ENCODE measurements at regions not wholly inside any gene's neighbourhood (a gene's known extent, or its start where the extent isn't known, plus 50 kb on each side); places are given as distances from the start of the nearest gene placed in this dataset.
"Not testable (repeated sequence)": the region's sequence is repeated elsewhere in the genome, so short reads cannot be mapped to it uniquely, and the experiment has no call there.

DNA sequence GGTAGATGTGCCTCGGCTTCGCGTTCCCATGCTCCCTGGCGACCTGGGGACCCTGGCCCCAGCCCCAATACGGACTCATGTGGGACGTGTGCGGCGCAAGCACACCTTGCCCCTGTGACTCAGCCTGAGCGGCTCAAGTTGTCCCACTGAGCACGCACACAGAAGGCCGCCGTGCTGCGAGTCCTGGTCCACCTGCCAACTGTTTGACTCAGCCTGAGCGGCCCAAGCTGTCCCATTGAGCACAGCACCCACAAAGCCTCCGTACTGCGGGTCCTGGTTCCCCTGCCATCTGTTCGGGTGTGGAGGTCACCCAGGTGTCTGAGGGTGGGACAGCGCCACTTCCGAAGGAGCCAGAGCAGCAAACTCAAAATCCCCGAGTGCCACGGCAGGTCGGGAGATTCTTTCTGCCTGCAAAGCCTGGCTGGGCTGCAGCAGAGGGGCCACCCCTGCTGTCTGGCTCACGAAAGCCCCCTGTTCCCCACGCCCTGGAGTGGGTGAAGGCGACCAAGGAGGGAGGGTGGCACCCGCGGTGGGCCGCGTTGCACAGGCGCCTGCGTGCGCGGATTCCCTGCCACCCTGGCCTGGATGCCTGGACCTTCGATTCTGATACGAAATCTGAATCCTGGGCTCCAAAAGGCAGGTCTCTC, 362.6 kb upstream of the DEFB115 start:
- not testable (repeated sequence) for H3K4me3 ChIP-seq (ENCODE audit: low read depth, low read length); H3K36me3 ChIP-seq (ENCODE audit: control insufficient read depth, insufficient read depth, low read length); DNase-seq (ENCODE audit: low read depth); FAIRE-seq; H3K27me3 ChIP-seq (ENCODE audit: control insufficient read depth, insufficient read depth, low read length)

GRCh38 chr20:30895354-30895711, 362.1 kb upstream of the DEFB115 start:
- not testable (repeated sequence) for H3K27me3 ChIP-seq (ENCODE audit: control insufficient read depth, insufficient read depth, low read length); H3K4me3 ChIP-seq (ENCODE audit: low read depth, low read length); DNase-seq (ENCODE audit: low read depth); H3K36me3 ChIP-seq (ENCODE audit: control insufficient read depth, insufficient read depth, low read length); FAIRE-seq

DNA sequence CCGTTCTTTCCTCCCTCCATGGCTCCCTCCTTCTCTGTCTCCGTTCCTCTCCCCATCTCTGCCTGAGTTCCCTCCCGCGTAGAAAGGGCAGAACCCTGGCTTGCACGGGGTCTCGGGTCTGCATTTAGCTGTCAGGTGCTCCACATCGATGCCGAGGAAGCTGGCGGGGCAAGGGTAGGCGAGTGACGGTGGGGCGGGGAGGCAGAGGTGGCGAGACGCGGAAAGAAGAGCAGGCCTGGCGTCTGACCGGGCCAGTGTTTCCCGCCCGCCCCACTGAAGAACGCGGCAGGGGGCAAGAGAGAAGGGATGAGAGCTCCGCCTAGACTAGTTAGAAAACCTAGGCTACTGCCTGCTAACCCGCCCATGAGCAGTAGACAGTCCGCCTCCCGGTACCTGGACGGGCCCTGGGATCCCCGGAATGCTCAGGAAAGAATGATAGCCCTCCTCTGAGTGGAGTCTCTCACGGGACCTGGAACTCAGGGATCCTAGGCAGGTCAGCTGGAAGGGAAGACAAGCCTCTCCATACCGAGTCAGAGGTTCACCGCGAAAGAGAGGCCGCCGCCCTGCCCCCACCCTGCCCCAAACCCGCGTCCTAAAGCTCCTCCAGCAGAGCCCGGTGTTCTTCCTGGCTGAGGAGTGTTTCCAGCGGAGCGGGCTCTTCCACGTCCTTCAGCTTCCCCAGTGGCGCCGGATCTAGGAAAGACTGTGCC, 357.9 kb upstream of the DEFB115 start:
- not testable (repeated sequence) for H3K36me3 ChIP-seq (ENCODE audit: control insufficient read depth, insufficient read depth, low read length); FAIRE-seq; H3K4me3 ChIP-seq (ENCODE audit: low read depth, low read length); H3K27me3 ChIP-seq (ENCODE audit: control insufficient read depth, insufficient read depth, low read length)
- DNase-seq (ENCODE audit: low read depth) = peak; percentile 29

DNA sequence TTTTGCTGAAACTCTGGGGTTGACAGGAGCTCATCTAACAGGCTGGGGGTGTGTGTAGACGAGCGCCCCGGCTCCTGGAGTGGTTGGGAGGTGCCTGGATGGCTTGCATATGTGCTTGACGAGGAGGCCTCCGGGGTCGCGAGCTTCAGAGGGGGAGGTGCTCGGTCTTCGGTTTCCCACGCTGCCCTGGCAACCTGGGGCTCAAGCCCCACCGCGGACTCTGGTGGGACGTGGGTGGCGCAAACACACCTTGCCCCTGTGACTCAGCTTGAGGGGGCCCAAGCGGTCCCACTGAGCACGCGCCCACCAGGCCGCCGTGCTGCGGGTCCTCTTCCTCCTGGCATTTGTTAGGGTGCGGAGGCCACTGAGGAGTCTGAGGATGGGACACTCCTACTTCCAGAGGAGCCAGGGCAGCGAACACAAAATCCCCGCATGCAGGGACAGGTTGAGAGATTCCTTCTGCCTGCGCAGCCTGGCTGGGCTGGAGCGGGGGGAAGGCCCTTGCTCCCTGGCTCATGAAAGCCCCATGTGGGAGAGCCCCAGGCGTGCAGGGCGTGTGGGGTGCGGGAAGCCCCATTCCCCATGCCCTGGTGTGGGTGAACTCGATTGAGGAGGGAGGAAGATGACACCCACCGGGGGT, 357.3 kb upstream of the DEFB115 start:
- not testable (repeated sequence) for FAIRE-seq; DNase-seq (ENCODE audit: low read depth); H3K4me3 ChIP-seq (ENCODE audit: low read depth, low read length); H3K36me3 ChIP-seq (ENCODE audit: control insufficient read depth, insufficient read depth, low read length); H3K27me3 ChIP-seq (ENCODE audit: control insufficient read depth, insufficient read depth, low read length)

GRCh38 chr20:30905231-30905630, 352.2 kb upstream of the DEFB115 start:
- not testable (repeated sequence) for H3K27me3 ChIP-seq (ENCODE audit: control insufficient read depth, insufficient read depth, low read length); FAIRE-seq; H3K4me3 ChIP-seq (ENCODE audit: low read depth, low read length); DNase-seq (ENCODE audit: low read depth); H3K36me3 ChIP-seq (ENCODE audit: control insufficient read depth, insufficient read depth, low read length)

DNA sequence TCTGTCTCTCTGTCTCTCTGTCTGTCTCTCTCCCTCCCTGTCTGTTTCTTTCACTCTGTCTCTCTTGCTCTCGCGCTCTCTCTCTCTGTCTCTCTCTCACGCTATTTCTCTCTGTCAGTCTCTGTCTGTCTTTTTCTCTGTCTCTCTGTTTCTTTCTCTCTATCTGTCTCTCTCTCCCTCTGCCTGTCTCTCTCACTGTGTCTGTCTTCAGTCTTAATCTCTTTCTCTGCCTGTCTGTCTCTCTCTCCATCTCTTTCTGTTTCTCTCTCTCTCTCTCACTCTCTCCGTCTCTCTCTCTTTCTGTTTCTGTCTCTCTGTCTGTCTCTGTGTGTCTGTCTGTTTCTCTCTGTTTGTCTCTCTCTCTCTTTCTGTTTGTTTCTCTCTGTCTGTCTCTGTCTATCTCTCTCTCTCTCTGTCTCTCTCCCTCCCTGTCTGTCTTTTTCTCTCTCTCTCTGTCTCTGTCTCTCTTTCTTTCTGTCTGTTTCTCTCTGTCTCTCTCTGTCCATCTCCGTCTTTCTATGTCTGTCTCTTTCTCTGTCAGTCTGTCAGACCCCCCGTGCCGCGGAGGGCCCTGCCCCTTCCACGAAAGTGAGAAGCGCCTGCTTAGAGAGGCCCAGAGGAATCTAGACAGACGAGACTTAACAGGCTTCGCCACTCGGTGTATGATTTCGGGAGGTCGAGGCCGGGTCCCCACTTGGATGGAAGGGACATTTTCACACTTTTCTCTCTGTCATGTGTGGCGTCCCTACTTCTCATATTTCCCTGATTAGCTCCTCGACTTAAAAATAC, 346.3 kb upstream of the DEFB115 start:
- Histone ChIP-seq H3K36me3 (ENCODE audit: control insufficient read depth, insufficient read depth, low read length) (no peaks in the 10 kb centered on the region), H3K4me3 (ENCODE audit: low read depth, low read length) (no peak overlapping the region), H3K27me3 (ENCODE audit: control insufficient read depth, insufficient read depth, low read length) (no peaks in the 10 kb centered on the region)
- no peak for DNase-seq (ENCODE audit: low read depth)
- TF ChIP-seq, protein P1, sequence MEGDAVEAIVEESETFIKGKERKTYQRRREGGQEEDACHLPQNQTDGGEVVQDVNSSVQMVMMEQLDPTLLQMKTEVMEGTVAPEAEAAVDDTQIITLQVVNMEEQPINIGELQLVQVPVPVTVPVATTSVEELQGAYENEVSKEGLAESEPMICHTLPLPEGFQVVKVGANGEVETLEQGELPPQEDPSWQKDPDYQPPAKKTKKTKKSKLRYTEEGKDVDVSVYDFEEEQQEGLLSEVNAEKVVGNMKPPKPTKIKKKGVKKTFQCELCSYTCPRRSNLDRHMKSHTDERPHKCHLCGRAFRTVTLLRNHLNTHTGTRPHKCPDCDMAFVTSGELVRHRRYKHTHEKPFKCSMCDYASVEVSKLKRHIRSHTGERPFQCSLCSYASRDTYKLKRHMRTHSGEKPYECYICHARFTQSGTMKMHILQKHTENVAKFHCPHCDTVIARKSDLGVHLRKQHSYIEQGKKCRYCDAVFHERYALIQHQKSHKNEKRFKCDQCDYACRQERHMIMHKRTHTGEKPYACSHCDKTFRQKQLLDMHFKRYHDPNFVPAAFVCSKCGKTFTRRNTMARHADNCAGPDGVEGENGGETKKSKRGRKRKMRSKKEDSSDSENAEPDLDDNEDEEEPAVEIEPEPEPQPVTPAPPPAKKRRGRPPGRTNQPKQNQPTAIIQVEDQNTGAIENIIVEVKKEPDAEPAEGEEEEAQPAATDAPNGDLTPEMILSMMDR (IDR thresholded peaks at IDR 0.05; ENCODE audit: insufficient read depth, low read length, severe bottlenecking) = no peak
- no peak for FAIRE-seq

GRCh38 chr20:30911832-30912660, 345.4 kb upstream of the DEFB115 start:
- DNase-seq (ENCODE audit: low read depth); H3K27me3 ChIP-seq (ENCODE audit: control insufficient read depth, insufficient read depth, low read length); H3K4me3 ChIP-seq (ENCODE audit: low read depth, low read length); H3K36me3 ChIP-seq (ENCODE audit: control insufficient read depth, insufficient read depth, low read length); FAIRE-seq: not testable (repeated sequence)

GRCh38 chr20:30912661-30913026, 344.8 kb upstream of the DEFB115 start:
- not testable (repeated sequence) for FAIRE-seq; H3K4me3 ChIP-seq (ENCODE audit: low read depth, low read length); H3K36me3 ChIP-seq (ENCODE audit: control insufficient read depth, insufficient read depth, low read length); DNase-seq (ENCODE audit: low read depth); H3K27me3 ChIP-seq (ENCODE audit: control insufficient read depth, insufficient read depth, low read length)

DNA sequence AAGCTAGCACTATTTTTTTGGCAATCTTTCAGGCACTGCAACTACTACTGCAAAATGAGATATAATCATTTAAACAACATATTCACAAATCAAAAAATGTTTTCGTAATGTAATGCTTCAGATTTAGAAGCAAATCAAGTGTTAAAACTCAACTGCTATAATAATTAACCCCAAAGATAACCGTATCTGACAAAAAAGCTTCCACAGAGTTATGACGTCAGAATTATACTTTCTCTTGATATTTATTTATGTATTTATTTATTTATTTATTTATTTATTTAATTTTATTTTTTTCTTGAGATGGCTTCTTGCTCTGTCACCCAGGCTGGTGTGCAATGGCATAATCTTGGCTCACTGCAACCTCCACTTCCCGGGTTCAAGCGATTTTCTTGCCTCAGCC, 341.1 kb upstream of the DEFB115 start:
- DNase-seq (ENCODE audit: low read depth); H3K36me3 ChIP-seq (ENCODE audit: control insufficient read depth, insufficient read depth, low read length); H3K27me3 ChIP-seq (ENCODE audit: control insufficient read depth, insufficient read depth, low read length); FAIRE-seq; H3K4me3 ChIP-seq (ENCODE audit: low read depth, low read length): not testable (repeated sequence)
